ENCODE measurements at regions not wholly inside any gene's neighbourhood (a gene's known extent, or its start where the extent isn't known, plus 50 kb on each side); places are given as distances from the start of the nearest gene placed in this dataset.

DNA sequence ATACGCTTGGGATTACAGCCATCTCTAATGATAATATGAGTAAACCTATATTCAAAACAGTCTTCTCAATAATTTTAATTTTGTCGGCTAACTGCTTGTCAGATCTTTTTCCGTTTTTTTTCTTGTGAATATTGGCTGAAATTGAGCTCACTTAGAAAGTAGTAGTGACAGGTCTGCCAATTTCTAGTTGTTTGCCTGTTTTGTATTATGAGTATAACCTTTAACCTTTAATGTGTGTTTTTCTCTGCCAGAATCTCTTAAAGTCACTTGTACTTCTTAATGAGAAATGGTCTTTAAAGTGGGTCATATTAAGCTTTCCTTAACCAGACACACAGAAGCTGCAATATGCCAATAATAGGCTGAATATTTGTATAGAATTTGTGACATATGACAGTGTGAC lies 511.0 kb downstream of the CSNK1G3 start:
- TF ChIP-seq, protein P1, sequence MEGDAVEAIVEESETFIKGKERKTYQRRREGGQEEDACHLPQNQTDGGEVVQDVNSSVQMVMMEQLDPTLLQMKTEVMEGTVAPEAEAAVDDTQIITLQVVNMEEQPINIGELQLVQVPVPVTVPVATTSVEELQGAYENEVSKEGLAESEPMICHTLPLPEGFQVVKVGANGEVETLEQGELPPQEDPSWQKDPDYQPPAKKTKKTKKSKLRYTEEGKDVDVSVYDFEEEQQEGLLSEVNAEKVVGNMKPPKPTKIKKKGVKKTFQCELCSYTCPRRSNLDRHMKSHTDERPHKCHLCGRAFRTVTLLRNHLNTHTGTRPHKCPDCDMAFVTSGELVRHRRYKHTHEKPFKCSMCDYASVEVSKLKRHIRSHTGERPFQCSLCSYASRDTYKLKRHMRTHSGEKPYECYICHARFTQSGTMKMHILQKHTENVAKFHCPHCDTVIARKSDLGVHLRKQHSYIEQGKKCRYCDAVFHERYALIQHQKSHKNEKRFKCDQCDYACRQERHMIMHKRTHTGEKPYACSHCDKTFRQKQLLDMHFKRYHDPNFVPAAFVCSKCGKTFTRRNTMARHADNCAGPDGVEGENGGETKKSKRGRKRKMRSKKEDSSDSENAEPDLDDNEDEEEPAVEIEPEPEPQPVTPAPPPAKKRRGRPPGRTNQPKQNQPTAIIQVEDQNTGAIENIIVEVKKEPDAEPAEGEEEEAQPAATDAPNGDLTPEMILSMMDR (IDR thresholded peaks at IDR 0.05): no peak
- TF ChIP-seq POLR2A (IDR thresholded peaks at IDR 0.05): no peak

All from right lobe of liver (tissue), 4 donors.